ENCODE measurements at regions not wholly inside any gene's neighbourhood (a gene's known extent, or its start where the extent isn't known, plus 50 kb on each side); places are given as distances from the start of the nearest gene placed in this dataset.

- DNase-seq (ENCODE audit: low read depth in 2 of 2, low spot score in 1 of 2) = no peak
Observed at GRCh38 chr13:33743438-33744368, 74.2 kb upstream of the RFC3 start.

DNA sequence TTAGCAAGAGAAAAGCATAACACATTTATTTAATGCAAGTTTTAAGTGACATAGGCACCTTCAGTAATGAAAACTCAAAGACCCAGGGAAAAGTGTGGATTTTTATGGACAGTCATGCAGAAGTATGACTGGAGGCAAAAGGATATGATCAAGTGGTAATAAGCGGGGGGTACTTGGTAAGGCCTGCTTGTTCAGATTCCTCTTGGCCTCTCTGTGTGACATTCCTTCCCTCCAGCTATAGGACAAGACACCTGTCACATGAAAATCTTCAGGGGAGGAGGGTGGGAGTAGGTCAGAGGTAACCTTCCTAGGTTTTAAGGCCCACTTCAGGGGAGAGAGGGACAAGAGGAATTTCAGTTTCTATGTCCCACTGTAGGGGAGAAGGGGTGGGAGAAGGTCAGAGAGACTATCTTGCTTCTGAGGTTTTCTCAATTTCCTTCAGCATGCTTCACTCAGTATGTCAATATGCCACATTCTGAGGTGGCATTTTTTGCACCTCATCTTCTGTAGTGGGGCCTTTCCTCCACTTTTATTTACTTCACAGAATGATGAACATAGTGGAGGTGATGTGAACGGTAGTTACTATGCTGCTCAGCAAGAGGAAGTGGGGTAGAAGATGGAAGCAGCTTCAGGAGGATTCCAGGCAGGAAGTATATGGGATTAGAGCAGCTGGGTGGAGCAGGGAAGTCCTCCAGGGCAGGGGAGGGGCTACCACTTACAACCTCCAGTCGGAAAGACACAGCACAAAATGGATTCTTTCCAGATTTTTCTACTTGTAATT, 73.2 kb upstream of the RFC3 start:
- DNase-seq (ENCODE audit: low read depth in 2 of 2, low spot score in 1 of 2) = no peak

DNA sequence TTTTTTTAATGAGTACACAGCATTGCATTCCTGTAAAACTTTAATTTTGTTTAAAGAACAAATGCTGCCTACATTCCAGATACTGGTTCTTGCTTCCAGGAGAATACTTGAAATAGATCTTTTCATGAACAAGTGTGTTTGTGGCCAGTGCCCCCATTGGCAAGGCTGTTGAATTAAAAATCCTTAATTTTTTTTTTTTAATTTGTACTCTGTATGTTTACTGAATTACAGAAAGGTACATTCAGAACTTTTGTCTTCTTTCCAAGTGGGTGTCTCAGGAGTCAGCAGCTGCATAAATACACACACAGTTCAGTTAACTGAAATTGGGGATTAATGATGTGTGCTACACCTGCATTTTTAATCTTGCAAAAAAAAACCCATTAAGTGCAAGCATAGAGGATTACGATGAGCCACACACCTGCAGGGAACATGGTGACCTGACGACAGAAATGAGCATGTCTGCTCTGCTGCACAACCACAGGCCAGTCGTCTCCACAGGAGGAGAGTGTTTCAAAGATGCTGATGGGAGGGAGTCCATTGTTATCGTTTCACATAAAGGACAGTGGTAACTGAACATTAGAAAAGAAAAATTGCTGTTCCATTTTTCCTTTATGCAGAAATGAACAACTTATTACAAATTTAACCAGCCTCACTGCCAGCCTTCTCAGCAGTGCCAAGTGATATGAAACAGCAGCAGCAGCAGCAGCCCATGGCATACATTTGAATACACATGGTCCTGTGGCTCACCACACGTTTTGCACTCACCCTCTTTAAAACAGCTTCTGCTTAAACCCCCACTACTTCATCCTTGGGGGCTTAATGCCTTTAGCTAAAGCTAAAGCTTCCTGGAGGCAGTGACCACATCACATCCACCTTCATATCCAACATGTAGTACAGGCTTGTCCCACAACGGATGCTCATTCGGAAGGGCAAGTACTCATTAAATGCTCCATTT, 72.3 kb upstream of the RFC3 start:
- no peak for DNase-seq (ENCODE audit: low read depth in 2 of 2, low spot score in 1 of 2)

- DNase-seq (ENCODE audit: low read depth in 2 of 2, low spot score in 1 of 2) = no peak
Observed at GRCh38 chr13:33746867-33747266, 71.1 kb upstream of the RFC3 start.

DNA sequence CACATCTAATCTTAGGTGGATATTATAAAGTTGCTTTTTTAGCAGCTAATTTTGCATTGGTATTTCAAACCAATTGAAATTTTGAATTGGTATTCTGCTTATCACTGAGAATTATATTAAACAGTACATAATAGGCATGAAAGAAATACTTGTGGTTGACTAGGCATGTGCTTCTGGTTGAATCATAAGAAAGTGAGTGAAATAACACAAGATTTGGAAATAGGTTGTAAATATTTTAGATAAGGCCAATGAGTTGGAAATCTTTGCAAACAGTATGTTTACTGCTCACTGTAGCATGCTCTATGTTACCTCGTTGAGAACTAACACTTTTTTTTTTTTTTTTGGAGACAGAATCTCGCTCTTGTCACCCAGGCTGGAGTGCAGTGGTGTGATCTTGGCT, 66.8 kb upstream of the RFC3 start:
- DNase-seq (ENCODE audit: low read depth in 2 of 2, low spot score in 1 of 2) = no peak

- DNase-seq (ENCODE audit: low read depth in 2 of 2, low spot score in 1 of 2) = no peak
Observed at GRCh38 chr13:33752094-33752493, 65.9 kb upstream of the RFC3 start.

DNA sequence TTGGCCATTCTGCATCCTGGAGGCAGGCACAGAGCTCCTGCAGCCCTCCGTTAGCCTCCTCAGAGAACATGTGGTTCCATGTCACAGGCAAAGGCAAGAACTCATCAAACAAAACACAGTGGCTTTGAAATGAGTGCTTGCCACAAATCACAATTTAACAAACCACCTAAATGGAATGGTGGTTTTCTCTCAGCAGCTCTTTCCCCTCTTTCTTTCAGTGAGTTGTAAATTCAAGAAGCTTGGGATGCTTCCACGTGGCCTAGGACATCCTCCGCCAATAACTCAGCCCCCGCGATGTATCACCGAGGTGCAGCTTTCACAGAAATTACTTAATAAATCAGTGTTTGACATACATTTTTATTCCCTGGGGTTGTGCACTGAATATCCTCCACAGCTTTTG, 65.4 kb upstream of the RFC3 start:
- DNase-seq (ENCODE audit: low read depth in 2 of 2, low spot score in 1 of 2) = no peak

- DNase-seq (ENCODE audit: low read depth in 2 of 2, low spot score in 1 of 2) = no peak
Observed at GRCh38 chr13:33756929-33757328, 61.0 kb upstream of the RFC3 start.

DNA sequence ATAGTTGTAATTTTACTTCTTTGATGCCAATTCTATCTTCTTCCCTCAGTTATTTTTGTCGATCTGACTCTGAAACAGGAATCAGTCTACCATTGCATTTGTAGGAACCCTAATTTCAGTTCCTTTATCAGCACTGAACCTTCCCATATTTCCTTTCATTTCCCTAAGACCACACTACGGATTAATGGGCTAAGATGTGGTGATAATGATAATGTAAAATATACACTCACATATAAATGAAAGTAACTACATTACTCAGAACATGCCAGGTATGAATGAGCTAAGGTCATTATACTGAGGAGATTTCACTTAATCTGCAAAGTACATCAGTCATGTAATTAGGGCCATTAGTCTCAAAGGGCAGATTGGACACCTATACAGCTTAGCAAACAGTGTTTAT, 60.2 kb upstream of the RFC3 start:
- DNase-seq (ENCODE audit: low read depth in 2 of 2, low spot score in 1 of 2) = no peak

DNA sequence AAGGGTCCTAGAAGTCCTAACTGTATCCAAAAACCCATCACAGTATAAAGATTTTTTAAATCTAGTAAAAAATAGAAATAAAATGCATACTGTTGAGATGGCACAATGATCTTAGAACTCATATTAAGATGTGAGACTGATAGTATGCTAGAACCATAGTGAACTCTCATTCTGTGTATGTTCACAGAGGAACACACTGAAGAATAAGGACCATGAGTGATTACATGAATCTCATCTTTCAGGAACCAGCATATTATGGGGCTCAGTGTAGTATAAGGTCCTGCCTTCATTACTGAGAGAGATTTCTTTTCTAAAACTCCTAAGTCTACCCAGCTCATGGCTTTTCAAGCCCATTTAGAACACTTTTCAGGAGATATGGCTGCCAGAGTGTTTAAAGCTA, 59.8 kb upstream of the RFC3 start:
- no peak for DNase-seq (ENCODE audit: low read depth in 2 of 2, low spot score in 1 of 2)

DNA sequence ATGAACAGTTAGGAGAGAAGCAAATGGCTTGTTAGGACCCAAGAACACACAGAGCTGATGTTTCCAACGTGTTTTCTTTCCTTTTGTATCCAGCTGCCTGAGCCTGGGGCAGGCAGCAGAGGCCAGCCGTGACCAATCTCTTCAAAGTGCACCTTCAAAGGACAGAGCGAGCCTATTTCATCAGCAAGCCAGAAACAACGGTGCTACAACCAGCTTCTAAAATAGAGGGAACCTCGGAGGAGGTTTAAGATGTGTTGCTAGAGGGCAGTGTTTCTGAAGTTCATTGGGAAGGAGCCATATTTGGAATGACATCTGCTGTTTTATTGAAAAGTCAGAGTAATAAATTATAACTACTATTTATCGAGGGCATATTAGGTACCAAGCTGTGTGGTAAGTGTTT, 56.2 kb upstream of the RFC3 start:
- DNase-seq (ENCODE audit: low read depth in 2 of 2, low spot score in 1 of 2) = no peak

GRCh38 chr13:33763021-33763420, 54.9 kb upstream of the RFC3 start:
- DNase-seq (ENCODE audit: low read depth in 2 of 2, low spot score in 1 of 2) = no peak

DNA sequence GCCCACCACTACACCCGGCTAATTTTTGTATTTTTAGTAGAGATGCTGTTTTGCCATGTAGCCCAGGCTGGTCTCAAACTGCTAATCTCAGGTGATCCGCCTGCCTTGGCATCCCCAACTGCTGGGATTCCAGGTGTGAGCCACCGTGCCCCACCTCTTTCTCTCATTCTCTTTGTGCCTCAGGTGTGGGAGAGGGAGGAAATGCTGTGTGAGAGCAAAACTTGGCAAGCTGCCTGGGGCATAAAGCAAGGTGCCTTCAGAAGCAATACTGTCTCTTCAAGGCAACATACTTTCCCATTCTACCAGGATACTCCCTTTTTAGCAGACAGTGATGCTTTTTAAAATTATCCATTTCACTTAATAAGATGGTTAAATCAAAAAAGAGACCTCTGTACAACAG, 53.2 kb upstream of the RFC3 start:
- no peak for DNase-seq (ENCODE audit: low read depth in 2 of 2, low spot score in 1 of 2)

- DNase-seq (ENCODE audit: low read depth in 2 of 2, low spot score in 1 of 2) = no peak
Observed at GRCh38 chr13:33766329-33767123, 51.4 kb upstream of the RFC3 start.

DNA sequence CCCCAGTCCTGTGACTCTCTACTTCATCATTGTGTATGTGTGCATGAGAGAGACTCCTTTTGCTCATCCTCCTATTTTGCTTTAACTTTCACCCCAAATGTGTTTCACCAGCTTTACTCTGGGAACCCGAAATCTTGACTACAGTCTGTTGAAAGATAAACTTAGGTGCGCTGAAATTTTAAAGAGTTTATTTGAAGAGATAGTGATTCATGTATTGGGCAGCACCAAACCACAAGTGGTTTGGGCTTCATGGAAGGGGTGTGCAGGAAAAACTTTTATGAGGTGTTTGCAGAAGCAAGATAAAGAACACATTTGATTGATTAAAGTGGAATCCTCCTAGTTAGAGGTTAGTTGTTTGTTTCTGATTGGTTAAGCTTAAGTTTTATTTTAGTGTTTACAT, 50.8 kb upstream of the RFC3 start:
- no peak for DNase-seq (ENCODE audit: low read depth in 2 of 2, low spot score in 1 of 2)
